Activated T-cell treated with anti-CD3 and anti-CD28 coated beads for 4 hours (primary cell): ENCODE measurements at regions not wholly inside any gene's neighbourhood (a gene's known extent, or its start where the extent isn't known, plus 50 kb on each side); places are given as distances from the start of the nearest gene placed in this dataset.

Source experiments
- DNase-seq: peaks from one replicate; pipeline ENCODE4 v3.0.0-alpha.2; 2020

DNA sequence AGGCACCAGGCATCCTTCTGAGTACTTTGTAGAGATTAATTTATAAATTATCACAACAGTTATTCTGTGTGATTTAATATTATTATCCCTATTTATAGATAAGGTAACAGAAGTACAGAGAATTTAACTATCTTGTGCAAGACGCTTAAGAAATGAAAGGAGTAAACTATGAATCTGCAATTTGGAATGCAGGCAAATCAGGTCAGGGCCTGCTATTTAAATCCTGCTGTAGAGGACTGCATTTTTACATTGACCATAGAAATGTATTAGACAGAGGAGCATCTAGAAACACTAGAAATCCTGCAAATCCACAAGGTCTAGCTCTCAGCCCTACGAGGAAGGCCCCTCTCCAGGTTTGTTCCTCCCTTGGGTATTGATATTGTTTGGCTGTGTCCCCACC, 336.2 kb downstream of the ETS1 start:
- DNase-seq, result no peak

DNA sequence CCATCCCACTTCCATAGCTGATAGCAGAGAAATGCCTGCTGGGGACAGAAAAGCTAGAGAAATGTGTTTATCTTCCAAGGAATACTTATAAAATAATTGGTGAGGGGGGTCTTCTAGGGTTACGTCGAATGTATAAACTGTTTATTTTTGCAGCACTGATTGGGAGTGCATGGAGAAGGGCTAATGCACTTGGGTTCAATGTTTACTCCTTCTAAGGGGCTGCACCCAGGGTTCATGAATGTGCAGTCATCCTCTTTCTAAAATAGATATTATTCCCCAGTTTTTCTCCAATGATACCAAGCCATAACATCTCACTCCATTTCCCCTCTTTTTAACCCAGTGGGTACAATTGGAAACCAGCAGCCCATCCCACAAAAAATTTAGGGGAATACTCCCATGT, 336.9 kb downstream of the ETS1 start:
- DNase-seq, result no peak

DNA sequence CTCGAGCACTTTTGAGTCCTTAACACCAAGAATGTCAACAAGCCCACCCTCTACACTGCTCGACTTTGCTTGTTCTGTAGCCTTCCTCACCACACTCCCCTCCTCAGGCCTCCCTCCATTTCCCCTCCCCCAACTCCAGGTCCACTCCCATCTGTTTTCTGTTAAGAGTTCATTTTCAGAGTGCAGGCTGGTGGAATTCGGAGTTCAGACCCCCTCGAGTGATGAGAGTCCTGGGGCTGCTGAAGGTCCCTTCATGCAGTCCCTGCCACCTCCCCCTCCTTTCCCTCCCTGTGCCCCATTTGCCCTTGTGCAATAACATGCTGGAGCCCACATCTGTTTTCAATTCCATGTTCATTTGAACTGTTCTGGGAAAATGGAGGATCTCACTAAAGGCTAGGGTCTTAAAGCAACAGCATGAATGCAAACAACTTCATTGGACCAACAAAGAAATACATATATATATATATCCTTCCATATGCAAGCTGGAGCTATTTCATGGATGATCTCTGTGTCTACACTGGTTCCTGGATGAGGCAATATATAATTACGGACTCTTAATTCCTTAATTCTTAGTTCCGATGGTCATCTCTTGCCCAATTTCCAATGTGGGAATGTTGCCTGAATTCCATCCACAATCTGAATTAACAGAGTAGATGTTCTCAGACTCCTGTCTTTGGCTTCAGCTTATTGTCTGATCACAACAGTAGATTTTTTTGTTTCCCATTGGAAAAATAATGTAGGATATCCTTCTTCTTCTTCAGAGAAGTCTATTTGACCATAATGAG, 340.4 kb downstream of the ETS1 start:
- DNase-seq, result no peak

DNA sequence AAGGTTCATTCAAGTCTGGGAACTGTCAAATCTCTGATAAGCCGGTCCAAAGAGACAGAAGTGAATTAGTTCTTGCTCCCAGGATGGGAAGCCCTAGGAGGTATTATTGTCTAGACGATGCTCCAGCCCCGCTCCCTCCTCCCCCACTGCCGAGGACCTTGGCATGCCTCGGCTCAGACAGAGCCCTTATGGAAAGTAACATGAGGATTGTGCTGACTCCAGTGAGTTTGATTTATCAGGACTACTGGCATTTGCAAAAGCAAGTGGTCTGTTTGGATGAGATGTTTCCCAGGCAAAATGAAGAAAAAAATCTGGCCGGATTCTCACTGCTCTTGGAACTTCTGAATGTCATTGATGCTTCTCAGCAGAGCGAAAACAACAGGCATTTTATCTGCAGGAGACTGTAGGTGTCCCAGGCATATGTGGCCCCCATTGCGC, 341.0 kb downstream of the ETS1 start:
- DNase-seq, result no peak

DNA sequence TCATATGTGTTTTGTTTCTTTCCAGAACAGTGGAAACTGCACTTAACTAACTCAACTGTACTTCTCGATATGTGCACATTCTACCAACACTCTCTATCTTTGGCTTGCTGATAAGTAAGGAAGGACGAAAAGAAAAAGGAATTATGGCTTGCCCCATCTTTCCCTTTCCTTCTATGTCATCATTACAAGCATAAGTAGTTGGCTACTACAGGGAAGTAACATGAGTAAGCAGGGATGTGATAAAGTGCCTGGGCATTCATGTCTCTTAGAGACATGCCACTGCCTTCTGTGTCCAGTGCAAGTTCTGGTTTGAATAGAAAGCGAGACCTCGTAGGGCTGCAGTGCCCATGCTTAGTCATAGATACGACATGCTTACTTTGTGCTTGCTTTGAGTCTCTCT, 342.5 kb downstream of the ETS1 start:
- no peak for DNase-seq

DNA sequence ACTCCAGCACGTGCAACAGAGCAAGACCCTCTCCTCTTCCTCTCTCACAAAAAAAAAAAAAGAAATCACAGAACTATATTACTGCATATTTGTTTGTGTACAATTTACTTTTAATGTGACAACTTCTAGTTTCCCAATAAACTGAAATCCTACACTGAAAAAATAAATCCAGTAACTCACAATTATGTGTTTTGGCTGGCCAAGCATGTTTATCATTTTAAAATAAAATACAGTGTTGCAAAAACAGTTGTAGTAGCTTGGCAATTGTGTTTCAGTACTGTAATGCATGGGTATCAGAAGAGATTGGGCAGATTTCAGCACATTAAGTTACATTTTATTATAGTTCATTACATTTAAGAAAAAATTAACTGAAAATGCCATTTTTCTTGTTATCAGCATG, 344.9 kb downstream of the ETS1 start:
- no peak for DNase-seq

DNA sequence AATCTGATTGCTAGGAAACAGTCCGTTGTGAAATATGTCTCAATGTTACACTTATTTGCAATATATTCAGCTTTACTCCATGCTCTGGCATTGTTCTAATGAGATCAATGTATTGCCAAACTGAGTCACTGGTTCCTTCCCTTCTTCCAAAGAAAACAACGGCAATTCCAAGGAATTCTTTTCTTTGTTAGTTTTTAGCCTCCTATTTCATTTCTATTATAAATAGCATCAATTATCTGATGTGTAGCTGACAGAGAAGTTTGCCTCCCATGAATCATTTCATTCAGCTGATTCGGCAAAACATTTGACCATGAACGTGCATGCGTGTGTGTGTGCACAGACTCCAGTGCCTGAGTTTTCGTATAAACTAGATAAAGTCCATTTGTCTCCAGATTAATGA, 346.8 kb downstream of the ETS1 start:
- DNase-seq, result no peak

DNA sequence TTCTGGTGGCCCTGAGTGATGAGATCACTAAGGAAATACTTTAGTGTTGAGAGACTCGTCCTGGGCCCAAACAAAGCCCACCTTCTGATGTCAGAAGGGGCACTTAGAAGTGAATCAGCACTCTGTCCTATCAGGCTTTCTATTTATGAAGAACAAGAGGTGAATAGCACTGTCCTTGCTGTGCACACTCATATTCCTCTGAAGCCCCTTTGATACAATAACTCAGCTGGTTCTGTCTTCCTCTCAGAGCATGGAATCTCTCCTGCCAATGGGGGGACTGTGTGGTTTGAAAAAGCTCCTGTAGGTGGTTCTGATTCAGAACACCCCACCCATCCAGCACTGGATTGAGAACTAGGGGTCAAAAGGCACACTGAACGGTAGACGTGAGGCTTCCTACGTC, 348.1 kb downstream of the ETS1 start:
- no peak for DNase-seq

DNA sequence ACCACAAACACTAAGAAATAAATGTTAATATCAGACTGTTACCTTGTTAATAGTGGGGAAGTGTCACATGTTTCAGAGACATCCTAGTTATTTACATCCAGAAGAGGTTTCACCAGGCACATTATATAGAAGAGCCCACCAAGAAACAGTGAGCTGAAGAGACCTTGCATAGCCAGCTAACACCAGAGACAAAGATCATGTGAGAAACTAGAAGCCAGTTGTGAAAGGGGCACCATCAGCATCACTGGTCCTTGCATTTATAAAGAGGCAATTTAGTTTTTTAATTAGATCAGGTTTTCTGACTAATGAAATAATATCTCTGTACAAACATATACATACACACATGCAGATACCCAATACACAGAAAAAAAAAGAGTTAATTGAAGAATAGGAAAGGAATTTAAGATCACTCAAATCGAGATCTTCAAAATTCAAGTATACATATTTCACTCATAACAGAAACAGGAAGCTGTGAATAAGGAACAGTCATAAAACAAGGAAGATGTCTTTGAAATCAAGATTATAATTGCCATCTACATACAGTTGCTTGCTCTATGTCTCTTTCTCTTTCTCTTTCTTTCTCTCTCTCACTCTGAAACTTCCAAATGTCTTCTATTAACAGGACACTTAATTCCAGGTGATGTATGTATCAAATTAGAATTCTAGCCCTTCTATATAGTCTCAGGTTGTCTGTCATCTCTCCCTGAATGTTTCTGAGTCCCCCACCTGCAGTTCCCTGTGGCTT, 348.7 kb downstream of the ETS1 start:
- no peak for DNase-seq

DNA sequence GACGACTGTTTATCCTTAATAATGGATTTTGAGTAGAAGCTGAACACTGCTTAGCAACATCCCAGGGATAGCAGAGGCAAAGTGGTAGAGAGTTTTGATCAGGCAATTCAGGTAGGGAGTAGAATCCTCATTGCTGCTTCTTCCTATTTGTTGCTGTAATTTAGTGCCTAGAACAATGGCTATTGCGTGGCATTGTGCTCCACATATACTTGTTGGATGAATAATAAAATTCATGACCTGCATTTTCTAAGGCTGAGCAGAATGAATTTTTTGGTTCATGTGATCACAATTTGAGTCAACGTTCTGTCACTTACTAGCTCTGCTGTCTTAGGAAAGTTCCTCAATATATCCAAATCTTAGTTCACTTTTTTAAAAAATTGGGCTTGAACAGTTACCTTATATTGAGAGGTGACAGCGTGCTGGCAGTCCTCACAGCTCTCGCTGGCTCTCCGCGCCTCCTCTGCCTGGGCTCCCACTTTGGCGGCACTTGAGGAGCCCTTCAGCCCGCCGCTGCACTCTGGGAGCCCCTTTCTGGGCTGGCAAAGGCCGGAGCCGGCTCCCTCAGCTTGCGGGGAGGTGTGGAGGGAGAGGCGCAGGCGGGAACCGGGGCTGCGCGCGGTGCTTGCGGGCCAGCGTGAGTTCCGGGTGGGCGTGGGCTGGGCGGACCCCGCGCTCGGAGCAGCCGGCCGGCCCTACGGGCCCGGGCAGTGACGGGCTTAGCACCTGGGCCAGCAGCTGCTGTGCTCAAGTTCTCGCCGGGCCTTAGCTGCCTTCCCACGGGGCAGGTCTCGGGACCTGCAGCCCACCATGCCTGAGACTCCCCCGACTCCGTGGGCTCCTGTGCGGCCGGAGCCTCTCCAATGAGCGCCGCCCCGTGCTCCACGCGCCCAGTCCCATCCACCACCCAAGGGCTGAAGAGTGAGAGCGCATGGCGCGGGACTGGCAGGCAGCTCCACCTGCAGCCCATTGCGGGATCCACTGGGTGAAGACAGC, 350.6 kb downstream of the ETS1 start:
- DNase-seq, result no peak

DNA sequence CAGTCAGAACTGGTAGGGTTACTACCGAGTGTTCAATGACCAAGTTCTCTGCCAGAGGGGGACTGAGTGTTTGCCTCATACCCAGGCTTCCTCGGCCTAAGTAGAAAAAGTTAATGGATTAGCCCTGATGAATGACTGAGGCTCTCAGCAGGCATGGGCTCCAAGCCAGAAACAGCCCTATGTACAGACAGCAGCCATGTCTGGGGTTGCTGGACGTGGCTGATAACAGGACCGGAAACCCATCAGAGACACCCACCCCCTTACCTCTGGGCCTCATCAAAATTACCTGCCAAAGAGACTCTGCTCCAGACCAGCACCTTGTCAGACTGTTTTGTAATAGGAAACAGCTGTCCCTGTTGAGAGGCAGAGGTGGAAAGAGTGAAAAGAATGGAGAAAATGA, 351.4 kb downstream of the ETS1 start:
- DNase-seq, result no peak

DNA sequence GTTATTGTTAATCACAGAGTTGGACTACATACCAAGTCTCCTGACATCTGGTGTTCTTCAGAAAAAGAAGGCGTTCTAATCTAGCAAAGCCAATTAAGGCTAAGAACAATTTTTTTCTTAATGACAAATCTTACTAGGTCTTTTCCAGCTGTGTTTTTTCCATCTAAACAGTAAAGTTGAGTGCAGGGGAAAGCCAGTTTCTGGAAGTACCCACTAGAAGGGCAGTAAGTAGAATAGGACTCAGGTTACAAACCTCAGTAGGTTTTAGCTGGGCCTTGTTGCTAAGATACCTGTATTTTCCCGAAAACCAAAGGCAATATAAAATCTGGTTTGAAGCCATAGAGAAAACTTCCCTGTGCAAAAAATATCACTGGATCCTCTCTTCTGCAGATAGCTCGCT, 351.9 kb downstream of the ETS1 start:
- no peak for DNase-seq

DNA sequence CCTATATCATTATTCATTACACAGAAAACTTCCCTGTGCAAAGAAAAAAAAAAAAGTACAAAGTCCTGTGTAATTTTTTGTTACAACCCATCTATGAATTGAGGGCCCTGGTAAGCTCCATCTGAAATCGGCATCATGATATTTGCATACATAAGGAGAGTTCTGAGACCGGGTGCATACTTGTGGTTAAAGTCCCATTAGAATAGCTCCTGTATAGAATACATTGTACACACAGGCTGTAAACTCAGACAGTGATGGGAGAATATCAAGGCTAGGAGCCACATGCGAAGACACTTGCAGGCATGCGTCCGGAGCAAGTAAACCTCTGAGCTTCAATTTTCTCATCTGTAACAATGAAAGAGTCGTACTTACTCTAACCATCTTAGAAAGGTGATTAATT, 353.2 kb downstream of the ETS1 start:
- DNase-seq, result no peak

DNA sequence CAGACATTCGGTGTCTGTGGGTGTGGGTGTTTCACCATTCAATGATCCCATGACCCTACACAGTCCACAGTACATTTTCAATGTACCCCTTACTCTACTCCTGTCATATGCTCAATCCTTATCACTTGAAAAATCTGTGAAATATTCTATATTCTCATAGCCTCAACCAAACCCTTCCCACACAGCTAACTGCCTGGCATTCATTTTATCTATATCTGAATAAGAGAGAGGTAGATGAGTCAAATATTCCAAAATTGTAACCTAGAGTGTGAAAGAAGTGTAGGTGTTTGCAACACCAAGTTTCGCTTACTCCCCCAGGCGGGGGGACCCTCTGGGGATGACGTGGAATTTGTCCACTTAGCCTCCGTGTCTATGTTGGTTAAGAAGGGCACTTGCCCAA, 354.8 kb downstream of the ETS1 start:
- DNase-seq, result no peak

DNA sequence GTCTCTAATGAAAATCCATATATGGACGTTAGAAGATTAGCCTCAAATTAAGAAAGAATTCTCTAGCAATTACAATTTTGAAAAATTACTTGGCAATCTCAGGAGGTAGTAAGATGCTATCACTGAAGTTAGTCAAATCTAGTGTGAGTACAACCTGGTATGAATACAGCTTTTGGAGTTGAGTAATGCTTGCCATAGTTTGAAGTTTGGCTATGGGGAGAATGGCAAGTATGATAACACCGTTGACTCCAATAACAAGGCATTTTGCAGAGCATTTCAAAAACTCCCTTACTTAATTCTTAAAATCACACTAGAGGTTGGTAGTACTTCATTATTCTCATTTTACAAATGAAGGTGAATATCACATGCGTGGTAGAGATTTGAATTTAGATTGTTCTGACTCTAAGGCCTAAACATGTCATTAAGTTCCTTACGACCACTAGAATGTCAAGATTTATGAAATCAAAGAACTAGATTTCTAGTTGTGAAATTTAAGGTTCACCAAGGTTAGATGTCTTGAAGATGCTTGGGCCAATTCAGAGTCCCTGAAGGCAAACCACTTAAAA, 355.4 kb downstream of the ETS1 start:
- DNase-seq, result no peak

DNA sequence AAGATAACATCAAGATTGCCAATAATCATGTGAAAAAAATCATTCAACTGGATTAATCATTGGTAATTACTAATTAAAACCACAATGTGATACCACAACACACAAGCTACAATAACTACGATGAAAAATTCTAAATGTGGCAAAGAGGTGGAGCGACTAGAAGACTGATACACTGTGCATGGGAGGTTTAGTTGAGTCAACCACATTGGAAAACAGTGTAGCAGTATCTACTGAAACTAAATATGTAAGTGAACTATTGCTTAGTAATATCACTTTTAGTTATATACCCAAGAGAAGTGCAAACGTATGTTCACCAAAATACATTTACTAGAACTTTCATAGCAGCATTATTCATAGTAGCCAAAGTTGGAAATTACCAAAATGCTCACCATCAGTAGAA, 359.9 kb downstream of the ETS1 start:
- DNase-seq, result no peak

DNA sequence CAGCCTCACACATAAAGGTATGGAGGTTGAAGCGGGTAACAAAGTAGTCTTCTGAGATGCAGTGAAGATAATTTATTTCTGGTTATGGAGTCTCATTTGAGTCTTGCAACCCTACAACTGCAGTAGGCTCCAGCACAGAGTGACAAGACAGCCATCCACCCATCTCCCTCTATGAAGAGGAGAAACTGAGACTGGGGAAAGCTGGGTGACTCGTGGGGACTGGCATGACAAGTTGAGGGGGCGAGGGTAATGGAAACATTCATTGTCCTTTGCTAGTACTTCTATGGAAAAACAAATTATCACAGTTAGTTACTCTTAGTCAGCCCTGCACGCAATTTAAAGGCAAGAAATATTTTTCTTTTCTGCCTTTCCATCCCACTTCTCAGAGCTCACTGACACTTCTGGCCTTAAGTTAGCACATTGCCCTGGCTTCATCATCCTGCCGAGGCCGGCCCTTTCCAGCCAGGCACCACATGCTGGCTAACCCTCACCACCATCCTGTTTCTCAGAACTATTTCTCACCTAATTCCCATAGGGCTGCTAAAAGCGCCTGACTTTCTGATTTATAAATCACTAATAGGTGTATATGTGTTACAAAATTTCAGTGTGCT, 361.1 kb downstream of the ETS1 start:
- no peak for DNase-seq

DNA sequence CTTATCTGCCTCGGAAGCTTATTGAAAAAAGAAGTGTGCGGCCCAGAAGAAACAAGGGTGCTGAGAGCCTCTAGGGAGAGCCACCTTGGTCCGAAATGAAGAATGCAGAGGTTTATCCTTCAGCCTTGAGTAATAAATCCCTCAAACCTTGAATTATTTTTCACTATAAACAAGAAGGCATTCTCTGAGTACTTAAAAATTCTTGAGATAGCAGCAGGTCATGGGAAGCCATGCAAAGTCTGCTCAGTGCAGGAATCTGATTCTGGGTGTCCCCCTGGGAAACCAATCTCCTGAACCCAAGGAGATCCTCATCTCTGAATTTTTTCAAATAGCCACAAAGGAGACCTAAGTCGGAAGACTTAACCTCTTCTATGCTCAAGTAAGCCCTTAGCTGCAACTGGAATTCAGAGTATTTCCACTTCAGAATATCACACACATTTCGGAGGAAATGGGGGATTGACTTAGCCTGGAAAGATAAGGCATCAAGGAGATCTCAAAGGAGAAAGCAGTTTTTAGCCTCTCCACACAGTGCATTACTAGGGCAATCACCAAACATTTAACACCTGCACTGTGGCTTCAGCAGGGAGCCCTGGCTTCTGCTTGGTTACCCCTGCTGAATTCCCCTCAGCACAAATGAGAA, 365.0 kb downstream of the ETS1 start:
- DNase-seq, result no peak

DNA sequence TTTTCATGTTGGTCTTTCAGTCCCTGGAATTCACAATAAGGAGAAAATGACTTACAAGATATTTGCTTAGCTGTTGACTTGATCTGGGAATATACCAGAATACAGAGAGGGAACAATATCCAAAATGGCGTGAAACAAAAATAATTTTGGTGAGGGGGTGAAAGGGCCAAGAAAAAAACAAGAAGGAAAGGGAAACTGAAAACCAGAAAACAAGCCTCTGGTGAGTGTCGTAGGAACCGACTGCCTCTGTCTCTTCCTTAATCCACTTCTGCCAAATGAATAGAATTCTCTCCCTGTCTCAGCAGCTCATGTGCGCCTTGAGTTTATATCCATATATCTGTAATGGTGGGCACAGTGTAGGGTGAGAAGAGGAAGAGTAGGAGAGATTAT, 367.6 kb downstream of the ETS1 start:
- no peak for DNase-seq

DNA sequence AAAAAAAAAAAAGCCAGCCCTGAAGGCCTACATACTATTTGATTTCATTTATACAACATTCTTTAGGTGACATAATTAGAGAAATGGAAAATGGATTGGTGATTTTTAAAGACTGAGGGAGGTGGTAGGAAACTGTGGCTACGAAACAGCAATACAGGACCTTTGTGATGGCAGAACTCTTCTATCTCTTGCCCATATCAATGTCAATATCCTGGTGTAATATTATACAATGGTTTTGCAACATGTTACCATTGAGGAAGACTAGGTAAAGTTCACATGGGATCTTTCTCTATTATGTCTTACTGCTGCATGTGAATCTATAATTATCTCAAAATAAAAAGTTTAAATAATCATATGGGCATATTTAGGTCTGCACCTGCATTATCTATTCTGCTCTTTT, 371.2 kb downstream of the ETS1 start:
- no peak for DNase-seq

DNA sequence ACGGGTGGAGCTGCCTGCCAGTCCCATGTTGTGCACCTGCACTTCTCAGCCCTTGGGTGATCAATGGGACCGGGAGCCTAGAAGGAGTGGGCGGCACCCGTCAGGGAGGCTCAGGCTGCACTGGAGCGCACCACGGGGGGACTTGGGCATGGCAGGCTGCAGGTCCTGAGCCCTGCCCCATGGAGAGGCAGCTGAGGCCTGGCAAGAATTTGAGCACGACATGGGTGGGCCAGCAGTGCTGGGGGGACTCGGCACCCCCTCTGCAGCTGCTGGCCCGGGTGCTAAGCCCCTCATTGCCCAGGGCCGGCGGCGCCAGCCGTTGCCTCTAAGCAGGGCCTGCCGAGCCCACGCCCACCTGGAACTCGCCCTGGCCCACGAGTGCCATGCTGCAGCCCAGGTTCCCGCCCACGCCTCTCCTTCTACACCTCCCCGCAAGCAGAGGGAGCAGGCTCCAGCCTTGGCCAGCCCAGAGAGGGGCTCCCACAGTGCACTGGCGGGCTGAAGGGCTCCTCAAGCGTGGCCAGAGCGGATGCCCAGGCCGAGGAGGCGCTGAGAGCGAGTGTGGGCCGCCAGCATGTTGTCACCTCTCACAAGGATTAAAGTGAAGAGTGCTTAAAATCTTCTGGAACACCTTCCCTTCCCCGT, 372.0 kb downstream of the ETS1 start:
- DNase-seq, result no peak

DNA sequence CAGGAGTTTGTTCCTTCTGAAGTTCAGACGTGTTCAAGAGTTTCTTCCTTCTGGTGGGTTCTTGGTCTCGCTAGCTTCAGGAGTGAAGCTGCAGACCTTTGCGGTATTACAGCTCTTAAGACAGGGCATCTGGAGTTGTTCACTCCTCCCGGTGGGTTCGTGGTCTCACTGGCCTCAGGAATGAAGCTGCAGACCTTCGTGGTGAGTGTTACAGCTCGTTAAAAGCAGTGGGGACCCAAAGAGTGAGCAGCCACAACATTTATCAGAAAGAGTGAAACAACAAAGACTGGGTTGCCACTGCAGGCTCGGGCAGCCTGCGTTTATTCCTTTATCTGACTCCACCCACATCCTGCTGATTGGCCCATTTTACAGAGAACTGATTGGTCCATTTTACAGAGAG, 373.1 kb downstream of the ETS1 start:
- no peak for DNase-seq
